ENCODE measurements at regions not wholly inside any gene's neighbourhood (a gene's known extent, or its start where the extent isn't known, plus 50 kb on each side); places are given as distances from the start of the nearest gene placed in this dataset.

DNA sequence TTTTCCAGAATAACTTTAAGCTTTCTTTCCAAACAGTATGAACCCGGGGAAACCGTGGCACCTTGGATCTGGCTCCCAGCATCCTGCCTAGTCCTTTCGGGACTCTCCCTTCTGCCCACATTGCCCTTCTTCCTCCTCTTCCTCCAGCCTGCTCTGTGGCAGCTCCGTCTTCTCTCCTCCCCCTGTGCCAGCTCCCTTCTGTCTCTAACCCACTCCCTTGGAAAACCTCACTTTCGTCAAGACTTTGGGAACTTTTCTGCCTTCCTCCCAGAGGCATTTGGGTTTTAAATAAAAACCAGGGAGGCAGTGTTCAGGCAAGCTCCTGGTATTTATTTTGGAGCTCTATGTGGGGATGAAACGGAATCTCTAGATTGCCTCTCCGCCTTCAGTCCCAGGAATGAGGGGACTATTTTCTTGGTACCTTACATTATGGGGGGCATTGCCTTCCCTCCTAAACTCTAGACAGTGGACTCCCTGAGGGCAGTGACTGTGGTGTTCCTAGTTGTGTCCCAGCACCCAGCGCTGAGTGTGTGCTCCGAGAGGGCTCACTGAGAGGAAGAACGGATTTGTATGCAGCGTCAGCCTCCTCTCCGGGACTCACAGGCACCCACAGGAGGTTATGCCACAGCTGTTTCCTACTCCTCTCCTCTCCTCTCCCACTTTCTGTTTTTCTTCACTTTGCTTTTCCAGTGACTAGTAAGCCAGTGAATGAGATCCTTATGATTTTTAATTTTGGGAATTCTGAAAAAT, 105.4 kb upstream of the MRPS22 start:
- Histone ChIP-seq H3K27me3 (ENCODE audit: insufficient read depth, poor library complexity, severe bottlenecking) (peaks cover 21% of the 10 kb centered on the region), H3K4me3 (ENCODE audit: severe bottlenecking) (no peak overlapping the region), H3K27ac (ENCODE audit: poor library complexity, severe bottlenecking) (no peak overlapping the region), H3K36me3 (ENCODE audit: low read depth) (no peaks in the 10 kb centered on the region), H3K4me1 (ENCODE audit: insufficient read depth, poor library complexity, severe bottlenecking) (no peaks in the 10 kb centered on the region), H3K9me3 (ENCODE audit: severe bottlenecking) (no peaks in the 10 kb centered on the region)
- TF ChIP-seq, protein P1, sequence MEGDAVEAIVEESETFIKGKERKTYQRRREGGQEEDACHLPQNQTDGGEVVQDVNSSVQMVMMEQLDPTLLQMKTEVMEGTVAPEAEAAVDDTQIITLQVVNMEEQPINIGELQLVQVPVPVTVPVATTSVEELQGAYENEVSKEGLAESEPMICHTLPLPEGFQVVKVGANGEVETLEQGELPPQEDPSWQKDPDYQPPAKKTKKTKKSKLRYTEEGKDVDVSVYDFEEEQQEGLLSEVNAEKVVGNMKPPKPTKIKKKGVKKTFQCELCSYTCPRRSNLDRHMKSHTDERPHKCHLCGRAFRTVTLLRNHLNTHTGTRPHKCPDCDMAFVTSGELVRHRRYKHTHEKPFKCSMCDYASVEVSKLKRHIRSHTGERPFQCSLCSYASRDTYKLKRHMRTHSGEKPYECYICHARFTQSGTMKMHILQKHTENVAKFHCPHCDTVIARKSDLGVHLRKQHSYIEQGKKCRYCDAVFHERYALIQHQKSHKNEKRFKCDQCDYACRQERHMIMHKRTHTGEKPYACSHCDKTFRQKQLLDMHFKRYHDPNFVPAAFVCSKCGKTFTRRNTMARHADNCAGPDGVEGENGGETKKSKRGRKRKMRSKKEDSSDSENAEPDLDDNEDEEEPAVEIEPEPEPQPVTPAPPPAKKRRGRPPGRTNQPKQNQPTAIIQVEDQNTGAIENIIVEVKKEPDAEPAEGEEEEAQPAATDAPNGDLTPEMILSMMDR (IDR thresholded peaks at IDR 0.05; ENCODE audit: poor library complexity, severe bottlenecking) = no peak
- DNase-seq (ENCODE audit: low spot score) (no peak), ATAC-seq (ENCODE audit: low read depth) (no peak)

GRCh38 chr3:139239550-139239949, 104.3 kb upstream of the MRPS22 start:
- Histone ChIP-seq H3K27ac (ENCODE audit: poor library complexity, severe bottlenecking) (no peak overlapping the region), H3K4me3 (ENCODE audit: severe bottlenecking) (no peak overlapping the region), H3K27me3 (ENCODE audit: insufficient read depth, poor library complexity, severe bottlenecking) (peaks cover 25% of the 10 kb centered on the region), H3K36me3 (ENCODE audit: low read depth) (no peaks in the 10 kb centered on the region), H3K4me1 (ENCODE audit: insufficient read depth, poor library complexity, severe bottlenecking) (no peaks in the 10 kb centered on the region), H3K9me3 (ENCODE audit: severe bottlenecking) (no peaks in the 10 kb centered on the region)
- TF ChIP-seq, protein P1 (IDR thresholded peaks at IDR 0.05; ENCODE audit: poor library complexity, severe bottlenecking) = no peak
- ATAC-seq (ENCODE audit: low read depth) = no peak
- no peak for DNase-seq (ENCODE audit: low spot score)

GRCh38 chr3:139241783-139242182, 102.0 kb upstream of the MRPS22 start:
- Histone ChIP-seq H3K27me3 (ENCODE audit: insufficient read depth, poor library complexity, severe bottlenecking) (peaks cover 28% of the 10 kb centered on the region), H3K9me3 (ENCODE audit: severe bottlenecking) (no peaks in the 10 kb centered on the region), H3K36me3 (ENCODE audit: low read depth) (no peaks in the 10 kb centered on the region), H3K4me1 (ENCODE audit: insufficient read depth, poor library complexity, severe bottlenecking) (no peaks in the 10 kb centered on the region), H3K27ac (ENCODE audit: poor library complexity, severe bottlenecking) (no peak overlapping the region), H3K4me3 (ENCODE audit: severe bottlenecking) (no peak overlapping the region)
- TF ChIP-seq, protein P1 (IDR thresholded peaks at IDR 0.05; ENCODE audit: poor library complexity, severe bottlenecking) = no peak
- ATAC-seq (ENCODE audit: low read depth) = no peak
- DNase-seq (ENCODE audit: low spot score) = no peak

- no peaks in the 10 kb centered on the region for H3K36me3 ChIP-seq (ENCODE audit: low read depth)
- no peak overlapping the region for H3K27ac ChIP-seq (ENCODE audit: poor library complexity, severe bottlenecking)
- TF ChIP-seq, protein P1 (IDR thresholded peaks at IDR 0.05; ENCODE audit: poor library complexity, severe bottlenecking) = no peak
- H3K4me3 ChIP-seq (ENCODE audit: severe bottlenecking) = no peak overlapping the region
- no peaks in the 10 kb centered on the region for H3K9me3 ChIP-seq (ENCODE audit: severe bottlenecking)
- DNase-seq (ENCODE audit: low spot score) (no peak), ATAC-seq (ENCODE audit: low read depth) (no peak)
- H3K27me3 ChIP-seq (ENCODE audit: insufficient read depth, poor library complexity, severe bottlenecking) = peaks cover 25% of the 10 kb centered on the region
- H3K4me1 ChIP-seq (ENCODE audit: insufficient read depth, poor library complexity, severe bottlenecking) = no peaks in the 10 kb centered on the region
These were observed 100.1 kb upstream of the MRPS22 start for GRCh38 chr3:139243710-139244109.

DNA sequence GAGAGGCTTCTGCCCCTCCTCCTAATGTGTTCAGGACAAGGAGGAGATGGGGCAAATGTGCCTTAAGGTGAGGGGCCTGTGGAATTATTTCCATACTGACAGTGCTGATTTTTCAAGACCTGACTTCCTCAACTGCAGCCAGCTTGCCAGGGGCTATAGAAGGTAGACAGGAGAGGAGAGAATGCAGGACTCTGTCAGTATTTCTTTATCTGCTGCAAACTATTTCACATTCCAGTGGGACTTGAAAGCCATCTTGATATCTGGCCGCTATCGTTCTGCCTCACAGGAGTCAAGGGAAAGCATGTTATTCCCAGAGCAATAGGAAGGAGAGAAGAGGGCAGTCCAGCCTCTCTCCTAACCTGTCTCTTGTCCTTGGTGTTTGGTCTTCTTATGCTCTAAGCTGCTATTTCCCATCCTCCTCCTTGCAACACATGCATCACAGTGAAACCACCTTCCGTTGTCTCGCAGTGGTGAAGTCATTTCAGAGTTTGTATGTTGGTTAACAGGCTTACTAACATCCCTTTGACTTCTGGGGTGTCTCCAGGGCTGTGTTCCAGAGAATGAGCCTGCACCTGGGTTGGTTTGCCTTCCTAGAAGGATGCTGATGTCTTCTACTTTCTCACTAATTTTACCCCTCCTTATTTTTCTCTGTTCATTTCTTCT, 95.1 kb upstream of the MRPS22 start:
- no peak for ATAC-seq (ENCODE audit: low read depth)
- no peaks in the 10 kb centered on the region for H3K9me3 ChIP-seq (ENCODE audit: severe bottlenecking)
- TF ChIP-seq, protein P1 (IDR thresholded peaks at IDR 0.05; ENCODE audit: poor library complexity, severe bottlenecking) = no peak

More for the DNA sequence above, 95.1 kb upstream of the MRPS22 start:
- no peaks in the 10 kb centered on the region for H3K4me1 ChIP-seq (ENCODE audit: insufficient read depth, poor library complexity, severe bottlenecking)
- H3K36me3 ChIP-seq (ENCODE audit: low read depth) = no peaks in the 10 kb centered on the region
- H3K27ac ChIP-seq (ENCODE audit: poor library complexity, severe bottlenecking) = no peak overlapping the region
- H3K27me3 ChIP-seq (ENCODE audit: insufficient read depth, poor library complexity, severe bottlenecking) = peaks cover 5% of the 10 kb centered on the region
- no peak overlapping the region for H3K4me3 ChIP-seq (ENCODE audit: severe bottlenecking)
- DNase-seq (ENCODE audit: low spot score) = no peak
